ENCODE measurements at regions not wholly inside any gene's neighbourhood (a gene's known extent, or its start where the extent isn't known, plus 50 kb on each side); places are given as distances from the start of the nearest gene placed in this dataset.

GRCh38 chr16:7014756-7015155, 317.9 kb upstream of the RBFOX1 start:
- H2BK5ac ChIP-seq (ENCODE audit: low read depth, low read length, poor library complexity, severe bottlenecking): no peak overlapping the region
- CTCF ChIA-PET: no interaction called here

More at GRCh38 chr16:7014756-7015155, 317.9 kb upstream of the RBFOX1 start:
- Histone ChIP-seq H3K4me1 (ENCODE audit: control insufficient read depth, insufficient read depth, low read length) (no peaks in the 10 kb centered on the region), H3K27ac (ENCODE audit: insufficient read depth, low read length) (no peak overlapping the region), H3K27me3 (ENCODE audit: control insufficient read depth, insufficient read depth, low read length) (no peaks in the 10 kb centered on the region), H2BK20ac (ENCODE audit: low read depth, low read length) (no peak overlapping the region), H3K4me3 (ENCODE audit: insufficient read depth, low read depth, low read length) (no peak overlapping the region), H4K5ac (ENCODE audit: low read depth, low read length) (no peak overlapping the region), H2AFZ (replicated peaks; ENCODE audit: low read length, poor library complexity) (no peak overlapping the region), H3K14ac (replicated peaks; ENCODE audit: low read depth, low read length) (no peak overlapping the region), H2BK15ac (ENCODE audit: low read depth, low read length) (no peak overlapping the region), H3K4me2 (ENCODE audit: low read depth, low read length) (no peak overlapping the region), H3K23ac (ENCODE audit: low read depth, low read length) (no peak overlapping the region), H2BK120ac (ENCODE audit: low read depth, low read length) (no peak overlapping the region), H3K36me3 (ENCODE audit: control insufficient read depth, insufficient read depth, low read length) (no peaks in the 10 kb centered on the region), H4K91ac (ENCODE audit: insufficient read depth, low read depth, low read length) (no peak overlapping the region), H4K8ac (ENCODE audit: low read depth in 2 of 2, low read length in 2 of 2) (no peak overlapping the region), H2AK9ac (replicated peaks; ENCODE audit: low read depth, low read length, poor library complexity) (no peak overlapping the region), H3K56ac (ENCODE audit: extremely low read depth, insufficient read depth, low read length) (no peak overlapping the region), H4K20me1 (ENCODE audit: insufficient read depth, low read length) (no peaks in the 10 kb centered on the region), H3K79me1 (ENCODE audit: low read depth in 1 of 2, low read length in 2 of 2) (no peaks in the 10 kb centered on the region), H3K4ac (ENCODE audit: low read depth, low read length) (no peak overlapping the region), H3K18ac (ENCODE audit: low read depth, low read length) (no peak overlapping the region), H3K9me3 (ENCODE audit: control insufficient read depth, insufficient read depth, low read length) (peaks cover 4% of the 10 kb centered on the region; the same call in 1 of the 2 replicates), H3K9ac (ENCODE audit: low read depth, low read length) (no peak overlapping the region), H3K9me1 (ENCODE audit: insufficient read depth, low read length) (no peaks in the 10 kb centered on the region), H2AK5ac (ENCODE audit: low read depth, low read length) (no peak overlapping the region)
- no peak for DNase-seq
- in situ Hi-C loops (cut with MboI; ENCODE audit: low sequenced_read_pairs): no loop called here
- POLR2A ChIA-PET (ENCODE audit: unreplicated experiment): no interaction called here
- TF ChIP-seq RAD21 (IDR thresholded peaks at IDR 0.05; ENCODE audit: low read length) (no peak), RCOR1 (IDR thresholded peaks at IDR 0.05; ENCODE audit: insufficient replicate concordance, low read length) (no peak), MAZ (IDR thresholded peaks at IDR 0.05; ENCODE audit: borderline replicate concordance, low read depth, low read length) (no peak), POLR2A (IDR thresholded peaks at IDR 0.05; ENCODE audit: low read depth, low read length) (no peak), RFX5 (IDR thresholded peaks at IDR 0.05; ENCODE audit: low read depth, low read length) (no peak), NFE2L2 (IDR thresholded peaks at IDR 0.05; ENCODE audit: low read depth, low read length) (no peak), FOS (IDR thresholded peaks at IDR 0.05; ENCODE audit: low read depth, low read length) (no peak)
- dilution Hi-C loops (cut with HindIII; ENCODE audit: low sequenced_read_pairs, unreplicated experiment): no loop called here
- no peak for ATAC-seq (ENCODE audit: low read depth)
- no TSS peak for BruUV-seq (replicated peaks)
- 70% methylated on average over 2 of the region's 6 CpGs; no CpG with 5 or more reads in 1 of the 2 experiments for WGBS, 2 experiments (ENCODE audit: extremely low coverage in 2 of 2, insufficient read length in 1 of 2)
- intact Hi-C loops (cut with micrococcal nuclease): no loop called here
